Lung (tissue), 12 donors: ENCODE measurements at regions not wholly inside any gene's neighbourhood (a gene's known extent, or its start where the extent isn't known, plus 50 kb on each side); places are given as distances from the start of the nearest gene placed in this dataset. TPM values are rescaled to one million over a fixed set of nuclear protein-coding genes. Genes with fewer than 3 reads are reported as not detected.

Experiments
- ATAC-seq: fragments of 200-7000 bp; cut with Tn5 transposase; one replicate; pipeline ENCODE4 v1.9.1; 2020; ENCODE audit warnings: moderate number of reproducible peaks; ENCODE audit not compliant: insufficient read depth, low FRiP score
- DNase-seq, 3 donors: peaks; one replicate each; pipeline ENCODE4 v3.0.0-alpha.2; 2013 to 2017
- H3K27ac ChIP-seq, 2 donors: one replicate each; pipeline ENCODE4 v1.5.1; 2013; ENCODE audit warnings: mild to moderate bottlenecking in 2 of 2, moderate library complexity in 2 of 2, control low read depth in 1 of 2, inconsistent platforms in 1 of 2, low read depth in 1 of 2, low read length in 1 of 2
- H3K27me3 ChIP-seq, 3 donors: one replicate each; pipeline ENCODE4 v1.5.1; 2013; ENCODE audit warnings: low read length in 2 of 3; ENCODE audit not compliant: control insufficient read depth in 3 of 3, insufficient read depth in 3 of 3
- H3K36me3 ChIP-seq, 4 donors: one replicate each; pipeline ENCODE4 v1.5.1; 2013; ENCODE audit warnings: low read length in 4 of 4, mild to moderate bottlenecking in 1 of 4, moderate library complexity in 1 of 4; ENCODE audit not compliant: control insufficient read depth in 4 of 4, insufficient read depth in 4 of 4
- H3K4me1 ChIP-seq, 5 donors: one replicate each; pipeline ENCODE4 v1.5.1; 2013; ENCODE audit warnings: low read length in 5 of 5, mild to moderate bottlenecking in 2 of 5, moderate library complexity in 1 of 5; ENCODE audit not compliant: control insufficient read depth in 5 of 5, insufficient read depth in 5 of 5
- H3K4me3 ChIP-seq: one replicate; pipeline ENCODE4 v1.5.1; 2013; ENCODE audit warnings: mild to moderate bottlenecking, control low read depth, moderate library complexity
- H3K9ac ChIP-seq, 2 donors: one replicate each; pipeline ENCODE4 v1.5.1; 2013; ENCODE audit warnings: low read length in 2 of 2, control low read depth in 1 of 2; ENCODE audit not compliant: insufficient read depth in 1 of 2
- H3K9me3 ChIP-seq, 4 donors: one replicate each; pipeline ENCODE4 v1.5.1; 2013; ENCODE audit warnings: low read length in 3 of 4, mild to moderate bottlenecking in 1 of 4, moderate library complexity in 1 of 4; ENCODE audit not compliant: control insufficient read depth in 4 of 4, insufficient read depth in 3 of 4
- CTCF ChIP-seq: IDR thresholded peaks from 2 replicates; pipeline ENCODE4 v1.5.1; 2012; ENCODE audit warnings: mild to moderate bottlenecking; ENCODE audit errors: control extremely low read depth, extremely low read depth
- WGBS, 2 donors: extraction: QIAGEN DNeasy Blood & Tissue Kit; methylation state at CpG; one replicate each; pipeline ENCODE4 v1.1.7; 2013; 5-methylcytosine and 5-hydroxymethylcytosine counted together
- small RNA-seq: library from RNA; depleted of rRNA; stranded (forward); fragments of <200 nt; gene quantifications from one replicate; pipeline ENCODE3, GENCODE V24; 2014; ENCODE audit warnings: low replicate concordance
- donor health status: control.
- donor health status: control.
- donor health status: Bipolar disorder and iron deficiency.
- donor health status: healthy.
- donor health status: DM: yes; HTN: yes; CAD: no.

GRCh38 chr5:52731274-52732027 lies 56.3 kb upstream of the ITGA1 start:
- no peak for ATAC-seq
- Histone ChIP-seq H3K9me3 (no peaks in the 10 kb centered on the region), H3K9ac (no peak overlapping the region), H3K4me1 (peaks cover 0 to 9% (median 4%) of the 10 kb centered on the region in 5 donors), H3K27ac (no peak overlapping the region), H3K36me3 (no peaks in the 10 kb centered on the region), H3K27me3 (no peaks in the 10 kb centered on the region), H3K4me3 (no peak overlapping the region)
- DNase-seq = no peak
- 96 to 100% methylated on average over 1 of the region's 1 CpG for WGBS, 2 donors
- no peak for TF ChIP-seq CTCF

GRCh38 chr5:52734557-52734956 lies 53.2 kb upstream of the ITGA1 start:
- no peak for DNase-seq
- no peak for ATAC-seq
- Histone ChIP-seq H3K9ac (no peak overlapping the region), H3K9me3 (no peaks in the 10 kb centered on the region), H3K27ac (no peak overlapping the region), H3K27me3 (no peaks in the 10 kb centered on the region), H3K36me3 (no peaks in the 10 kb centered on the region), H3K4me1 (peaks cover 0 to 9% (median 0%) of the 10 kb centered on the region in 5 donors), H3K4me3 (no peak overlapping the region)
- 98 to 99% methylated on average over 1 of the region's 1 CpG for WGBS, 2 donors
- TF ChIP-seq CTCF = no peak

- TF ChIP-seq CTCF = no peak
- H3K9ac ChIP-seq = no peak overlapping the region
- 78 to 79% methylated on average over 4 of the region's 4 CpGs for WGBS, 2 donors
- no peak overlapping the region for H3K27ac ChIP-seq
- DNase-seq (no peak), ATAC-seq (no peak)
- H3K4me1 ChIP-seq = peaks cover 0 to 9% (median 0%) of the 10 kb centered on the region in 5 donors
- H3K9me3 ChIP-seq = no peaks in the 10 kb centered on the region
- H3K36me3 ChIP-seq = no peaks in the 10 kb centered on the region
- H3K27me3 ChIP-seq = no peaks in the 10 kb centered on the region
- no peak overlapping the region for H3K4me3 ChIP-seq
Observed at GRCh38 chr5:52735139-52735538, 52.6 kb upstream of the ITGA1 start.

Small RNA genes in the stretch of these regions (small RNA-seq; reads per million reads assigned to genes)
- not detected for gene RPS17P11
